Left lung (tissue), 4 donors: ENCODE measurements at regions not wholly inside any gene's neighbourhood (a gene's known extent, or its start where the extent isn't known, plus 50 kb on each side); places are given as distances from the start of the nearest gene placed in this dataset.

Source experiments
- ATAC-seq: fragments of 200-7000 bp; cut with Tn5 transposase; one replicate; pipeline ENCODE4 v1.9.1; 2020; ENCODE audit warnings: moderate library complexity
- DNase-seq, 4 donors: peaks; one replicate each; pipeline ENCODE4 v3.0.0-alpha.2; 2013 to 2020
- H3K27ac ChIP-seq, 2 donors: fragments of 200-600 bp; sonication (generic) in 1 of 2; one replicate each; pipeline versions ENCODE4 v1.5.0 to v1.8.0; 2020 to 2021
- H3K27me3 ChIP-seq, 2 donors: fragments of 200-600 bp; sonication (generic) in 1 of 2; one replicate each; pipeline versions ENCODE4 v1.5.0 to v1.8.0; 2020 to 2021
- H3K36me3 ChIP-seq, 2 donors: fragments of 200-600 bp; sonication (generic) in 1 of 2; one replicate each; pipeline versions ENCODE4 v1.5.0 to v1.8.0; 2020 to 2021
- H3K4me1 ChIP-seq, 2 donors: fragments of 200-600 bp; one replicate each; pipeline ENCODE4 v1.8.0; 2021
- H3K4me3 ChIP-seq, 2 donors: fragments of 200-600 bp; sonication (generic) in 1 of 2; one replicate each; pipeline versions ENCODE4 v1.5.0 to v1.8.0; 2020 to 2021; ENCODE audit warnings: mild to moderate bottlenecking in 1 of 2
- H3K9me3 ChIP-seq, 2 donors: fragments of 200-600 bp; sonication (generic) in 1 of 2; one replicate each; pipeline versions ENCODE4 v1.5.0 to v1.8.0; 2020 to 2021
- intact Hi-C, 2 donors: fragments of 100-400 bp; cut with DNase I; formaldehyde crosslinking; loops; one replicate each; pipeline versions ENCODE4 v1.11.2 to v1.14.2; 2022
- TF ChIP-seq, protein P1 (sequence below), 2 donors: fragments of 200-600 bp; sonication (generic) in 1 of 2; IDR thresholded peaks; one replicate each; pipeline versions ENCODE4 v1.5.0 to v1.8.0; 2021; ENCODE audit warnings: antibody characterized with exemption in 2 of 2
- donor health status: DM: no; HTN: yes; CAD: no.
- donor health status: DM: no; HTN: no; CAD: no.

DNA sequence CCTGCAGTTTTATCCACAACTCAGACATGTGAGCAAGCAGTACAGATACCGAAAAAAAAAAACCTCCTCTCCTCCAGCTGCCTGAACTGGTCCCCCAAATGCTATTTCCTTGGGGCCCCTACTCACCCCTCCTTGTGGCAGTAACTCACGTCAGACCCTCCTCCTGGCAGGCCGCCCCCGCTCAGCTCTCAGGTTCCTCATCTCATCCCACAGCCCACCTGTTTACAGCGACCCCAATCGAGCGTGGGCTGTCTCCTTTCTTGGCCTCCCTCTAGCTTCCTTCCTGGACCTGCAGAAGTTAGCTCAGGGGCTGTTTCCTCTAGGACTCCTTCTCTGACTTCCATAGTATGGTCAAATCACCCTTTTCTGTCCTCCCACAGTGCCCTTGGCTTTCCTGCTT lies 455.3 kb downstream of the BCL11B start:
- intact Hi-C loops: no loop called here
- DNase-seq (no peak), ATAC-seq (no peak)

DNA sequence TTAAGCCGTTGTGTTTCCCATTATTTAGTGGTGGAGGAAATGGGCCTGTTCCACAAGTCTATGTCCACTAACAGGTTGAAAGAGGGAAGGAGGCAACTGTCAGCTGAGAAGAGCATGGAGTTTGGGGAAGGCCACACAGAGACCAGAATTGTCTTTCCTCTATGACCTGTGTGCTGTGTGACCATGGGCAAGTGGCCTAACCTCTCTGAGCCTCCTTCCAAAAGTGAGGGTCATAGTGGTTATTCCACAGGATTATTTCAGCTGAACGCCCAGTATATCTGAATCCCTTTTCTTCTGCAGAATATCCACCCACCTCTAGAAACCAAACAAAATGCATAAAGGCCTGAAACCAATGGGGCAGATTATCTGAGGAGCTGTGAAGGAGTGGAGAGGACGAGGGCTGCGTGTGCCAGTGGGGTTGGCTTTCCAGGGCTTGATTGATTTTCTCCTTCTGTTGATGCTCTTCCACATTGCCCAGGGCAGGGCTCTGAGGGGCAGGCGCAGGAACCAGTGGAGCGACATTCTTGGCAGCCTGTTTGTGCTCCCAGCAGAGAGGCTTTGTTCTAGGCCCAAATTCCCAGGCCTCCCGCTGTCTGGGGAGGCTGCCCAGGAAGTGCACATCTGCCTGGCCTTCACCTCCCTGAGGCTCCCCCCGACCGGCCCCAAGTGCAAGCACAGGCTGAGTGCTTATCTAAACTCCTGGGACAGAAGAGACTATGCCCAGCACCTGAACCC lies 452.7 kb downstream of the BCL11B start:
- no peaks in the 10 kb centered on the region for H3K9me3 ChIP-seq
- no peaks in the 10 kb centered on the region for H3K4me1 ChIP-seq
- intact Hi-C loops: no loop called here
- H3K27me3 ChIP-seq: peaks cover 0 to 6% of the 10 kb centered on the region in 2 donors
- DNase-seq: peak in 1 of 4 donors; percentile 43
- no peaks in the 10 kb centered on the region for H3K36me3 ChIP-seq
- no peak for ATAC-seq
- H3K27ac ChIP-seq: no peak overlapping the region
- H3K4me3 ChIP-seq: no peak overlapping the region
- TF ChIP-seq, protein P1, sequence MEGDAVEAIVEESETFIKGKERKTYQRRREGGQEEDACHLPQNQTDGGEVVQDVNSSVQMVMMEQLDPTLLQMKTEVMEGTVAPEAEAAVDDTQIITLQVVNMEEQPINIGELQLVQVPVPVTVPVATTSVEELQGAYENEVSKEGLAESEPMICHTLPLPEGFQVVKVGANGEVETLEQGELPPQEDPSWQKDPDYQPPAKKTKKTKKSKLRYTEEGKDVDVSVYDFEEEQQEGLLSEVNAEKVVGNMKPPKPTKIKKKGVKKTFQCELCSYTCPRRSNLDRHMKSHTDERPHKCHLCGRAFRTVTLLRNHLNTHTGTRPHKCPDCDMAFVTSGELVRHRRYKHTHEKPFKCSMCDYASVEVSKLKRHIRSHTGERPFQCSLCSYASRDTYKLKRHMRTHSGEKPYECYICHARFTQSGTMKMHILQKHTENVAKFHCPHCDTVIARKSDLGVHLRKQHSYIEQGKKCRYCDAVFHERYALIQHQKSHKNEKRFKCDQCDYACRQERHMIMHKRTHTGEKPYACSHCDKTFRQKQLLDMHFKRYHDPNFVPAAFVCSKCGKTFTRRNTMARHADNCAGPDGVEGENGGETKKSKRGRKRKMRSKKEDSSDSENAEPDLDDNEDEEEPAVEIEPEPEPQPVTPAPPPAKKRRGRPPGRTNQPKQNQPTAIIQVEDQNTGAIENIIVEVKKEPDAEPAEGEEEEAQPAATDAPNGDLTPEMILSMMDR (IDR thresholded peaks at IDR 0.05): no peak

More for the DNA sequence above, 455.3 kb downstream of the BCL11B start:
- H3K9me3 ChIP-seq: no peaks in the 10 kb centered on the region
- peaks cover 0 to 10% of the 10 kb centered on the region in 2 donors for H3K27me3 ChIP-seq
- no peak overlapping the region for H3K27ac ChIP-seq
- TF ChIP-seq, protein P1 (IDR thresholded peaks at IDR 0.05): no peak
- H3K4me3 ChIP-seq: no peak overlapping the region
- H3K4me1 ChIP-seq: no peaks in the 10 kb centered on the region
- no peaks in the 10 kb centered on the region for H3K36me3 ChIP-seq

DNA sequence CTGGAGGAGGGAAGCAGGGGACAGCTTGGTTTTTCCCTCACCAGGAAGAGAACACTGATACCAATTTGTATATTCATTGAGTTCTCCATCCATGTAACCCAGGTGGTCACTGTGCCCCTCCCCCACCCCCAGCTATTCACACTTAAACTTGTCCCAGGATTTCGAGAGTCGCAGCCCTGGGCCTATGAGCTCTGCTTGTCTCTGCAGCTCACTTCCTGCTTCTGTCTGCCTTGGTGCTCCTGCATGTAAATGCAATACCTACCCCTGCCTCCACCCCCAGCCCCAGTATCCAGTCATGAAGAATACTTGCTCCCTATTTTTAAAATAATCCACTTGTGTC lies 452.2 kb downstream of the BCL11B start:
- intact Hi-C loops: no loop called here
- ATAC-seq (no peak), DNase-seq (no peak)
- no peak overlapping the region for H3K4me3 ChIP-seq
- H3K4me1 ChIP-seq: no peaks in the 10 kb centered on the region
- no peaks in the 10 kb centered on the region for H3K36me3 ChIP-seq
- peaks cover 0 to 4% of the 10 kb centered on the region in 2 donors for H3K27me3 ChIP-seq
- TF ChIP-seq, protein P1 (IDR thresholded peaks at IDR 0.05): no peak
- H3K27ac ChIP-seq: no peak overlapping the region
- H3K9me3 ChIP-seq: no peaks in the 10 kb centered on the region

DNA sequence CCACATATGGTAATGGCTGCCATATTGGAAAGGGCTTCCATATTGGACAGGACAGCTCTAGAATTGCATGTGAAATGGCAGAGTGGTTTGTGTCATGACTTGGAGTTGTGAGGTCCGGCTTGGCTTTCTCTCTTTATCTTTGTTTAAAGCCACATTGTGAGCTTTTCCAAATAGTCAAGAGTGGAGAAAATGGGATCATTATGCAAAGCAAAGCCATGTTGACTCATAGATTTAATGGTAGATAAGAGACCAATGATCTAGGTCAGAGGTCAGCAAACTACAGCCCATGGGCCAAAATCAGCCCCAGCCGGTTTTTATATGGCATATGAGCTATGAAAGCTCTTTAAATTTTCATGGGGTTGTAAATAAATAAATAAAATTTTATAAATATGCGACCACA lies 449.1 kb downstream of the BCL11B start:
- Histone ChIP-seq H3K4me3 (no peak overlapping the region), H3K36me3 (no peaks in the 10 kb centered on the region), H3K27me3 (no peaks in the 10 kb centered on the region), H3K27ac (no peak overlapping the region), H3K9me3 (no peaks in the 10 kb centered on the region), H3K4me1 (no peaks in the 10 kb centered on the region)
- TF ChIP-seq, protein P1 (IDR thresholded peaks at IDR 0.05): no peak
- no peak for DNase-seq
- ATAC-seq: no peak
- intact Hi-C loops: no loop called here

DNA sequence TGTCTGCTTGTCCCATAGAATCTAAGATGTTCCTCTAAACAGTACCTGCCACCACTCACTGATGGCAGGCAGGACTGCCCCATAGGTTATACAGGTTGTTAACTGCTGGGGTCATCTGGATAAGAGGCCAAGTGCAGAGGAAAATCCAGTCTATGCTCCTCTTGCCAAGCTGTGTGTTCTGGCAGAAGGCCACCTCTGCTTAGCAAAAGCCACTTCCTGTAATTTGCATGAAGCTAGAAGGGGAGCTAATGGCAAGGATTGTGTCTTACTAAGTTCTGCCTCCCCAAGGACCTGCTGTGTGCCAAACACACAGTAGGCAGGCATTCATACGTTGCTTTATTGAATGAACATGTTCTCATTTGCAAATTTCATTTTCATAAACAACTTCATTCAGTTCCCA lies 445.4 kb downstream of the BCL11B start:
- no peaks in the 10 kb centered on the region for H3K27me3 ChIP-seq
- H3K9me3 ChIP-seq: no peaks in the 10 kb centered on the region
- no peaks in the 10 kb centered on the region for H3K36me3 ChIP-seq
- H3K4me1 ChIP-seq: no peaks in the 10 kb centered on the region
- ATAC-seq (no peak), DNase-seq (peak in 1 of 4 donors; percentile 35)
- no peak overlapping the region for H3K4me3 ChIP-seq
- intact Hi-C loops: no loop called here
- TF ChIP-seq, protein P1 (IDR thresholded peaks at IDR 0.05): no peak
- H3K27ac ChIP-seq: no peak overlapping the region
